HepG2 (cell line): ENCODE measurements at regions not wholly inside any gene's neighbourhood (a gene's known extent, or its start where the extent isn't known, plus 50 kb on each side); places are given as distances from the start of the nearest gene placed in this dataset.

Experiments
- ATAC-seq: fragments of 200-7000 bp; cut with Tn5 transposase; 3 replicates; pipeline ENCODE4 v1.9.1; 2020; ENCODE audit warnings: mild to moderate bottlenecking, moderate library complexity
- BruUV-seq: library from RNA; stranded (reverse); fragments of 400-500 nt; replicated peaks from 2 replicates; lab custom pipeline; 2021; lab: Mats Ljungman, UMichigan
- CTCF ChIA-PET: fragments of 300-600 bp; formaldehyde crosslinking; extraction: SDS; loops from one replicate; lab custom pipeline; 2021; ENCODE audit warnings: low total read pairs, inconsistent platforms, low intra/inter-chr PET ratio; lab: Yijun Ruan, JAX
- POLR2A ChIA-PET: fragments of 350-600 bp; sonication (Branson Sonifier 250); formaldehyde crosslinking; loops from one replicate; lab custom pipeline; 2020; ENCODE audit warnings: antibody characterized with exemption, inconsistent platforms; lab: Yijun Ruan, JAX
- DNase-seq: peaks from one replicate; pipeline ENCODE4 v3.0.0-alpha.2; 2015; ENCODE audit warnings: low spot score
- FAIRE-seq: peaks from 3 replicates; lab custom pipeline; 2011; peaks lifted over from hg19 to GRCh38; lab: Jason Lieb, UNC
- H2AFZ ChIP-seq: one replicate; pipeline ENCODE4 v1.6.1; 2011; ENCODE audit warnings: low read length, inconsistent platforms
- H3K27ac ChIP-seq: fragments of 300-600 bp; 3 replicates; pipeline ENCODE4 v1.8.0; 2011; ENCODE audit warnings: mixed run types, mild to moderate bottlenecking, mixed read lengths, low read length, inconsistent platforms; ENCODE audit not compliant: insufficient read depth; ENCODE audit errors: extremely low read length
- H3K27me3 ChIP-seq, 2 experiments: fragments of 200-600 bp in 1 of 2; 2 replicates in 1 of 2; 3 replicates in 1 of 2; pipeline versions ENCODE4 v1.6.0 to v1.8.0; 2011; ENCODE audit warnings: low read length in 2 of 2, mild to moderate bottlenecking in 2 of 2, moderate library complexity in 2 of 2, inconsistent platforms in 1 of 2; ENCODE audit not compliant: insufficient read depth in 2 of 2, control insufficient read depth in 1 of 2
- H3K36me3 ChIP-seq, 2 experiments: fragments of 200-600 bp in 1 of 2; replicated peaks in 1 of 2; 2 replicates in 1 of 2; 3 replicates in 1 of 2; pipeline versions ENCODE4 v1.5.1 to v1.8.0; 2011; ENCODE audit warnings: low read length in 2 of 2, inconsistent platforms in 1 of 2; ENCODE audit not compliant: insufficient read depth in 2 of 2, control insufficient read depth in 1 of 2
- H3K4me1 ChIP-seq: 2 replicates; pipeline ENCODE4 v1.5.1; 2012; ENCODE audit warnings: low read length, inconsistent platforms; ENCODE audit not compliant: insufficient read depth
- H3K4me2 ChIP-seq: 2 replicates; pipeline ENCODE4 v1.6.0; 2011; ENCODE audit warnings: low read depth, low read length, inconsistent platforms
- H3K4me3 ChIP-seq, 3 experiments: fragments of 200-600 bp in 1 of 3; sonication (generic), shearing (Covaris generic) in 1 of 3; replicated peaks in 1 of 3; 2 replicates each; pipeline ENCODE4 v1.5.1; 2011 to 2016; ENCODE audit warnings: low read length in 3 of 3, inconsistent platforms in 2 of 3, low read depth in 2 of 3, mild to moderate bottlenecking in 2 of 3, control low read depth in 1 of 3, mixed read lengths in 1 of 3; ENCODE audit not compliant: insufficient read depth in 1 of 3
- H3K79me2 ChIP-seq: one replicate; pipeline ENCODE4 v1.6.1; 2011; ENCODE audit warnings: low read length, inconsistent platforms; ENCODE audit not compliant: insufficient read depth
- H3K9ac ChIP-seq: 2 replicates; pipeline ENCODE4 v1.6.0; 2011; ENCODE audit warnings: mild to moderate bottlenecking, low read depth, low read length, inconsistent platforms; ENCODE audit not compliant: insufficient read depth
- H3K9me3 ChIP-seq: 2 replicates; pipeline ENCODE4 v1.5.1; 2012; ENCODE audit warnings: mild to moderate bottlenecking, low read length
- H4K20me1 ChIP-seq: 2 replicates; pipeline ENCODE4 v1.6.0; 2011; ENCODE audit warnings: inconsistent platforms, mild to moderate bottlenecking, low read length, moderate library complexity; ENCODE audit not compliant: insufficient read depth
- AGO1 ChIP-seq: fragments of 200-400 bp; formaldehyde crosslinking; IDR thresholded peaks from 2 replicates; pipeline ENCODE4 v1.6.1; 2017; ENCODE audit warnings: mild to moderate bottlenecking, low read depth, low read length, moderate library complexity; ENCODE audit not compliant: poor library complexity, severe bottlenecking
- CCAR2 ChIP-seq: fragments of 200-400 bp; formaldehyde crosslinking; optimal IDR thresholded peaks from 2 replicates; pipeline ENCODE3; 2018; ENCODE audit warnings: low read depth, mild to moderate bottlenecking, low read length, moderate library complexity
- CEBPG ChIP-seq: IDR thresholded peaks from 2 replicates; pipeline ENCODE4 v1.6.1; 2016
- DR1 ChIP-seq: sonication (generic); formaldehyde crosslinking; IDR thresholded peaks from 2 replicates; pipeline ENCODE4 v1.8.0; 2021; ENCODE audit warnings: mild to moderate bottlenecking, missing genetic modification reagents, inconsistent platforms
- HOXA9 ChIP-seq: sonication (generic); formaldehyde crosslinking; IDR thresholded peaks from 2 replicates; pipeline ENCODE4 v1.8.1; 2022; ENCODE audit warnings: missing genetic modification reagents, mild to moderate bottlenecking, moderate library complexity, borderline replicate concordance
- NFYC ChIP-seq: IDR thresholded peaks from 2 replicates; pipeline ENCODE4 v1.6.1; 2016; ENCODE audit warnings: missing genetic modification reagents, missing compliant biosample characterization
- UBTF ChIP-seq: sonication (generic); formaldehyde crosslinking; IDR thresholded peaks from 2 replicates; pipeline ENCODE4 v1.4.0; 2020; ENCODE audit warnings: mild to moderate bottlenecking, missing genetic modification reagents
- ZBTB42 ChIP-seq: sonication (generic); formaldehyde crosslinking; IDR thresholded peaks from 2 replicates; pipeline ENCODE4 v1.5.0; 2020; ENCODE audit warnings: mild to moderate bottlenecking, missing genetic modification reagents
- ZNF138 ChIP-seq: sonication (generic); formaldehyde crosslinking; IDR thresholded peaks from 2 replicates; pipeline ENCODE4 v1.5.0; 2020; ENCODE audit warnings: mild to moderate bottlenecking, low read depth, missing genetic modification reagents
- ZNF652 ChIP-seq: IDR thresholded peaks from 2 replicates; pipeline ENCODE4 v1.6.1; 2016; ENCODE audit warnings: low read depth, borderline replicate concordance
- ZNF674 ChIP-seq: sonication (generic); formaldehyde crosslinking; IDR thresholded peaks from 2 replicates; pipeline ENCODE4 v1.5.0; 2020; ENCODE audit warnings: low read depth, mild to moderate bottlenecking, missing genetic modification reagents
- ZNF775 ChIP-seq: sonication (generic); formaldehyde crosslinking; IDR thresholded peaks from 2 replicates; pipeline ENCODE4 v1.4.0; 2020; ENCODE audit warnings: missing genetic modification reagents, mild to moderate bottlenecking, moderate library complexity, borderline replicate concordance
- ZNF776 ChIP-seq: sonication (generic); formaldehyde crosslinking; IDR thresholded peaks from 2 replicates; pipeline ENCODE4 v1.4.0; 2020; ENCODE audit warnings: mild to moderate bottlenecking, missing genetic modification reagents
- ZSCAN9 ChIP-seq: IDR thresholded peaks from 2 replicates; pipeline ENCODE4 v1.6.1; 2016; ENCODE audit warnings: borderline replicate concordance
- WGBS: methylation state at CpG from one replicate; pipeline ENCODE4 v1.1.6; 2017; ENCODE audit warnings: low lambda C conversion rate; 5-methylcytosine and 5-hydroxymethylcytosine counted together
- in situ Hi-C: cut with HindIII; loops from 2 replicates; pipeline ENCODE4 v1.10.0; 2017; ENCODE audit warnings: low pct_unique_long_range_greater_than_20kb; ENCODE audit not compliant: extremely low pct_ligation_motif_present
- intact Hi-C: fragments of 100-400 bp; cut with micrococcal nuclease; formaldehyde crosslinking; loops from one replicate; pipeline ENCODE4 v1.10.0; 2022; ENCODE audit not compliant: unreplicated experiment
- TF ChIP-seq, protein P1 (sequence below): sonication (generic); formaldehyde crosslinking; IDR thresholded peaks from 2 replicates; pipeline ENCODE4 v1.8.0; 2022; ENCODE audit warnings: missing genetic modification reagents, low read depth, mild to moderate bottlenecking, borderline replicate concordance

DNA sequence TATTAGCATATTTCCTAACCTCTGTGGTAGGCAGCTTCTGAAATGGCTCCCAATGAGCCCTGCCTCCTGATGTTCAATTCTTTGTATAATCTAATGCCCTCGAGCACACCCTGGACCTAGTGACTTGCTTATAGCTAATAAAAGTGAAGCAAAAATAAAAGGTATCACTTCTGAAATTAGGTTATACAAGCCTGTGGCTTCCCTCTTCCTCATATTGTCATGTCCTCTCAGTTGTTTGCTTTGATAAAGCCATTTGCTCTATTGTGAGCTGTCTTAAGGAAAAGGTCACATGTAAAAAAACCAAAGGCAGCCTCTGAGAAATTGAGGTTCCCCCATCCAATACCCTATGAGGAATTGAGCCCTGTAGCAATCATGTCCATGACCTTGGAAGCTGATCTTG is 442.1 kb upstream of the ADGRB3 start:
- no peaks in the 10 kb centered on the region for H4K20me1 ChIP-seq
- H3K4me2 ChIP-seq: no peak overlapping the region
- H3K27me3 ChIP-seq: no peaks in the 10 kb centered on the region
- ATAC-seq (no peak), FAIRE-seq (no peak), DNase-seq (no peak)
- H3K36me3 ChIP-seq: no peaks in the 10 kb centered on the region
- in situ Hi-C loops (no loop called here), intact Hi-C loops (no loop called here)
- ChIA-PET CTCF (no interaction called here), POLR2A (no interaction called here)
- no peak overlapping the region for H3K27ac ChIP-seq
- no peak overlapping the region for H3K4me3 ChIP-seq
- H3K4me1 ChIP-seq: no peaks in the 10 kb centered on the region
- BruUV-seq: no TSS peak
- 0% methylated on average over 1 of the region's 1 CpG for WGBS
- H3K9ac ChIP-seq: no peak overlapping the region
- H3K9me3 ChIP-seq: peaks cover 14% of the 10 kb centered on the region; the same call in 1 of the 2 replicates
- TF ChIP-seq ZNF775 (CRISPR knock-in tag) (no peak), NFYC (no peak), ZNF138 (CRISPR knock-in tag) (no peak), ZNF776 (CRISPR knock-in tag) (no peak), DR1 (CRISPR knock-in tag) (no peak), UBTF (CRISPR knock-in tag) (no peak), ZNF674 (CRISPR knock-in tag) (no peak), CCAR2 (no peak), AGO1 (no peak), ZSCAN9 (CRISPR knock-in tag) (no peak), HOXA9 (no peak), CEBPG (no peak), ZNF652 (CRISPR knock-in tag) (no peak), ZBTB42 (CRISPR knock-in tag) (no peak)
- TF ChIP-seq, protein P1, sequence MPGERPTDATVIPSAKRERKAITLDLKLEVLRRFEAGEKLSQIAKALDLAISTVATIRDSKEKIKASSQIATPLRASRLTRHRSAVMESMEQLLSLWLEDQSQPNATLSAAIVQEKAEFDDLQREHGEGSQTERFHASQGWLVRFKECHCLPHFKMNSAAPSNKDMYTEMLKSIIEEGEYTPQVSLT (CRISPR knock-in tag): no peak
- H2AFZ ChIP-seq: no peak overlapping the region
- no peaks in the 10 kb centered on the region for H3K79me2 ChIP-seq
